ENCODE measurements at regions not wholly inside any gene's neighbourhood (a gene's known extent, or its start where the extent isn't known, plus 50 kb on each side); places are given as distances from the start of the nearest gene placed in this dataset.

DNA sequence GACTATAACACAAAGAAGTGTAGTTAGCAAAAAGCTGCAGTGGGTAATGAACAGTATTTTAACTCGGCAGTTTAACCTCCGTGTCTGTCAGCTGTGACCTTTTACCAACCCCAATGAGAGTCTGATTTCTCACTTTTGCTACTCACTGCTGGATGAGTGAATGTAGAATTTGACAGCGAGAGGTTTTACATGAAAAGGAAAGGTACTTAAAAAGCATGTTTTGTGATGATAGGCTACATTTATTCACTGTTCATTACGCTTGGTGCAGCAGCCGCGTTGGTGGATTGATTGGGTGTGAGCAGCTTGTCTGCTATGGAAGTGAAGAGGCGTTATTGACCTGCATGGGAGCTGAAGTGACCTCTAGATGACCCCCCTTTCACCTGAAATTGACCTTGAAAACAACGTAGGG, 867.7 kb downstream of the NR2F1-AS1 start:
- intact Hi-C loops (cut with micrococcal nuclease; ENCODE audit: unreplicated experiment) = no loop called here
- TF ChIP-seq, protein P1, sequence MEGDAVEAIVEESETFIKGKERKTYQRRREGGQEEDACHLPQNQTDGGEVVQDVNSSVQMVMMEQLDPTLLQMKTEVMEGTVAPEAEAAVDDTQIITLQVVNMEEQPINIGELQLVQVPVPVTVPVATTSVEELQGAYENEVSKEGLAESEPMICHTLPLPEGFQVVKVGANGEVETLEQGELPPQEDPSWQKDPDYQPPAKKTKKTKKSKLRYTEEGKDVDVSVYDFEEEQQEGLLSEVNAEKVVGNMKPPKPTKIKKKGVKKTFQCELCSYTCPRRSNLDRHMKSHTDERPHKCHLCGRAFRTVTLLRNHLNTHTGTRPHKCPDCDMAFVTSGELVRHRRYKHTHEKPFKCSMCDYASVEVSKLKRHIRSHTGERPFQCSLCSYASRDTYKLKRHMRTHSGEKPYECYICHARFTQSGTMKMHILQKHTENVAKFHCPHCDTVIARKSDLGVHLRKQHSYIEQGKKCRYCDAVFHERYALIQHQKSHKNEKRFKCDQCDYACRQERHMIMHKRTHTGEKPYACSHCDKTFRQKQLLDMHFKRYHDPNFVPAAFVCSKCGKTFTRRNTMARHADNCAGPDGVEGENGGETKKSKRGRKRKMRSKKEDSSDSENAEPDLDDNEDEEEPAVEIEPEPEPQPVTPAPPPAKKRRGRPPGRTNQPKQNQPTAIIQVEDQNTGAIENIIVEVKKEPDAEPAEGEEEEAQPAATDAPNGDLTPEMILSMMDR (conservative IDR thresholded peaks at IDR 0.05; ENCODE audit: low read length) = no peak
- TF ChIP-seq EZH2phosphoT487 (IDR thresholded peaks at IDR 0.05; ENCODE audit: borderline replicate concordance, low read depth, low read length) = no peak
- ChIA-PET POLR2A (no interaction called here), CTCF (ENCODE audit: unreplicated experiment) (no interaction called here)
- no peak for DNase-seq (ENCODE audit: low spot score)
- H3K4me1 ChIP-seq (ENCODE audit: insufficient read depth, low read length, poor library complexity, severe bottlenecking) = no peaks in the 10 kb centered on the region
- no peak overlapping the region for H3K4me2 ChIP-seq (ENCODE audit: low read length)
- H3K4me3 ChIP-seq (ENCODE audit: low read depth, low read length, poor library complexity, severe bottlenecking) = no peak overlapping the region
- no TSS peak for BruUV-seq (replicated peaks)
- no peaks in the 10 kb centered on the region for H3K79me2 ChIP-seq (ENCODE audit: insufficient read depth, low read depth, low read length)
- H3K27ac ChIP-seq (ENCODE audit: low read depth, low read length, poor library complexity, severe bottlenecking) = no peak overlapping the region
- H2AFZ ChIP-seq (ENCODE audit: low read length) = no peak overlapping the region
- H3K9me3 ChIP-seq (ENCODE audit: low read length) = no peaks in the 10 kb centered on the region
- H4K20me1 ChIP-seq (ENCODE audit: insufficient read depth, low read length) = no peaks in the 10 kb centered on the region
- no peaks in the 10 kb centered on the region for H3K9me2 ChIP-seq (ENCODE audit: insufficient read depth, low read length)
- H3K36me3 ChIP-seq (ENCODE audit: insufficient read depth, low read length) = no peaks in the 10 kb centered on the region

DNA sequence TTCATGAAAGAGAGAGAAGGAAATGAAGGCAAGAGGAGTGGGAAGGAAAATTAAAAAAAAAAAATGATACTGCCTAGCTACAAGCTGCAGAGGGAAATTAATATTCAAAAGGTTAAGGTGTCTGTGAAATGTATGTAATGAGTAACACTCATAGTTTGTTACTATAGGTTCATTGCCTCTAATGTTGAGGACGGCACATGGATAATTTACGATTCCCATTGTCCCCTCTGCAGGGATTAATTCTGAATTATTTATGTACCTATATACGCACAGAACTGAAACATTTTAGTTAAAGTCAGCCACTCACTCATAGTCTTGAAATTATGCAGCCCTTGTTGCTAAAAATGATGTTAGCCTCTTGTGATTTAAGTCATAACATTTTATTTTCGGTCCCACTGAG, 869.1 kb downstream of the NR2F1-AS1 start:
- no peak for DNase-seq (ENCODE audit: low spot score)
- Histone ChIP-seq H3K9me2 (ENCODE audit: insufficient read depth, low read length) (no peaks in the 10 kb centered on the region), H3K4me1 (ENCODE audit: insufficient read depth, low read length, poor library complexity, severe bottlenecking) (no peaks in the 10 kb centered on the region), H4K20me1 (ENCODE audit: insufficient read depth, low read length) (no peaks in the 10 kb centered on the region), H3K4me2 (ENCODE audit: low read length) (no peak overlapping the region), H3K9me3 (ENCODE audit: low read length) (no peaks in the 10 kb centered on the region), H3K4me3 (ENCODE audit: low read depth, low read length, poor library complexity, severe bottlenecking) (no peak overlapping the region), H3K36me3 (ENCODE audit: insufficient read depth, low read length) (no peaks in the 10 kb centered on the region), H2AFZ (ENCODE audit: low read length) (no peak overlapping the region), H3K27ac (ENCODE audit: low read depth, low read length, poor library complexity, severe bottlenecking) (no peak overlapping the region), H3K79me2 (ENCODE audit: insufficient read depth, low read depth, low read length) (no peaks in the 10 kb centered on the region)
- TF ChIP-seq, protein P1 (conservative IDR thresholded peaks at IDR 0.05; ENCODE audit: low read length) = no peak
- TF ChIP-seq EZH2phosphoT487 (IDR thresholded peaks at IDR 0.05; ENCODE audit: borderline replicate concordance, low read depth, low read length) = no peak
- BruUV-seq (replicated peaks) = no TSS peak
- POLR2A ChIA-PET = interaction anchor here (0.5 to 0.7 kb wide), 2 partner anchors 12 to 72 kb away, joined by 3 read pairs; no protein-coding TSS in a partner anchor
- CTCF ChIA-PET (ENCODE audit: unreplicated experiment) = no interaction called here
- intact Hi-C loops (cut with micrococcal nuclease; ENCODE audit: unreplicated experiment) = no loop called here

DNA sequence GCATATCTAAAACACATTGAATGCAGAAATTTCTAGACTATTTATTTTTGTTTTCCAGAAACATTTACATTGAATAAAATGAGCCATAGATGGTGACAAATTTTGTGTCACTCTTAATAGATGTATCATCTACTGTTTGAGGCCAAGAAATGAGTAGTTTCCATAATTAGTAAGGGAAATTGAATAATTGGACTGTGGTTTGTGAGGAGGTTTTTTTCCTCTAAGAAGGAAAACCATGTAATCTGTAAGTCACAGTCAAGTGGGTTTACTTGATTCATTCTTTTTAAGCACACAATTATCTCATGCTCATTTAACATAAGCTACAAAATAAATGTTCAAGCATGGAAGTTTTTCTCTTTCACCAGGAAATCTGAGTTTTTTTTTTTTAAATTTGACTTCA, 876.4 kb downstream of the NR2F1-AS1 start:
- BruUV-seq (replicated peaks) = no TSS peak
- H3K27ac ChIP-seq (ENCODE audit: low read depth, low read length, poor library complexity, severe bottlenecking) = no peak overlapping the region
- ChIA-PET POLR2A (interaction anchor here (0.7 kb wide), 1 partner anchor 89 kb away, joined by 3 read pairs; no protein-coding TSS in a partner anchor), CTCF (ENCODE audit: unreplicated experiment) (no interaction called here)
- no peaks in the 10 kb centered on the region for H3K79me2 ChIP-seq (ENCODE audit: insufficient read depth, low read depth, low read length)
- no peaks in the 10 kb centered on the region for H3K9me3 ChIP-seq (ENCODE audit: low read length)
- no peaks in the 10 kb centered on the region for H4K20me1 ChIP-seq (ENCODE audit: insufficient read depth, low read length)
- H2AFZ ChIP-seq (ENCODE audit: low read length) = no peak overlapping the region
- no peaks in the 10 kb centered on the region for H3K4me1 ChIP-seq (ENCODE audit: insufficient read depth, low read length, poor library complexity, severe bottlenecking)
- H3K4me3 ChIP-seq (ENCODE audit: low read depth, low read length, poor library complexity, severe bottlenecking) = no peak overlapping the region
- no peaks in the 10 kb centered on the region for H3K36me3 ChIP-seq (ENCODE audit: insufficient read depth, low read length)
- no peak for DNase-seq (ENCODE audit: low spot score)
- intact Hi-C loops (cut with micrococcal nuclease; ENCODE audit: unreplicated experiment) = no loop called here
- TF ChIP-seq EZH2phosphoT487 (IDR thresholded peaks at IDR 0.05; ENCODE audit: borderline replicate concordance, low read depth, low read length) = no peak
- TF ChIP-seq, protein P1 (conservative IDR thresholded peaks at IDR 0.05; ENCODE audit: low read length) = no peak
- H3K9me2 ChIP-seq (ENCODE audit: insufficient read depth, low read length) = no peaks in the 10 kb centered on the region
- H3K4me2 ChIP-seq (ENCODE audit: low read length) = no peak overlapping the region

Measured in OCI-LY7 (cell line).